ENCODE measurements at regions not wholly inside any gene's neighbourhood (a gene's known extent, or its start where the extent isn't known, plus 50 kb on each side); places are given as distances from the start of the nearest gene placed in this dataset.

- TF ChIP-seq ZNF318 (IDR thresholded peaks at IDR 0.05; ENCODE audit: borderline replicate concordance in 1 of 2, low read depth in 1 of 2) = no peak
- TF ChIP-seq ETV1 (tag; conservative IDR thresholded peaks at IDR 0.05; ENCODE audit: low read depth) = no peak
- TF ChIP-seq CHD4 (IDR thresholded peaks at IDR 0.05; ENCODE audit: insufficient read depth, insufficient replicate concordance, low read depth, low read length, poor library complexity, severe bottlenecking) = no peak
- no peak for TF ChIP-seq ZBED1 (IDR thresholded peaks at IDR 0.05)
- TF ChIP-seq ZNF512 (tag; IDR thresholded peaks at IDR 0.05) = no peak
- TF ChIP-seq RAD21 (CRISPR knock-in tag; conservative IDR thresholded peaks at IDR 0.05 in 1 of 2, IDR thresholded peaks at IDR 0.05 in 1 of 2) = no peak
- peak; percentile 71 for TF ChIP-seq ZNF384 (IDR thresholded peaks at IDR 0.05; ENCODE audit: low read depth, low read length)
- TF ChIP-seq ZBTB12 (CRISPR knock-in tag; IDR thresholded peaks at IDR 0.05) = no peak
- peak; percentile 13 for TF ChIP-seq MEIS2 (IDR thresholded peaks at IDR 0.05; ENCODE audit: partially characterized antibody)
- no peak for TF ChIP-seq ZNF57 (CRISPR knock-in tag; IDR thresholded peaks at IDR 0.05)
- no peak for TF ChIP-seq ZNF589 (CRISPR knock-in tag; IDR thresholded peaks at IDR 0.05; ENCODE audit: low read depth)
- no peak for TF ChIP-seq NFE2L1 (tag; IDR thresholded peaks at IDR 0.05; ENCODE audit: borderline replicate concordance, low read depth)
- no peak for TF ChIP-seq ELK3 (CRISPR knock-in tag; IDR thresholded peaks at IDR 0.05)
- TF ChIP-seq DMBX1 (CRISPR knock-in tag; IDR thresholded peaks at IDR 0.05; ENCODE audit: borderline replicate concordance) = no peak
Observed at GRCh38 chrX:110415440-110416170, 57.0 kb downstream of the RTL9 start (continued).
